ENCODE measurements at regions not wholly inside any gene's neighbourhood (a gene's known extent, or its start where the extent isn't known, plus 50 kb on each side); places are given as distances from the start of the nearest gene placed in this dataset.

GRCh38 chr16:51497541-51498211 is 346.6 kb upstream of the SALL1 start:
- TF ChIP-seq CTCF (IDR thresholded peaks at IDR 0.05), result no peak
- no peak for DNase-seq (ENCODE audit: low spot score)
- H3K4me3 ChIP-seq, result no peak overlapping the region

GRCh38 chr16:51490866-51491265 is 339.8 kb upstream of the SALL1 start:
- no peak for TF ChIP-seq CTCF (IDR thresholded peaks at IDR 0.05)
- no peak for DNase-seq (ENCODE audit: low spot score)
- H3K4me1 ChIP-seq, result no peaks in the 10 kb centered on the region
- no peaks in the 10 kb centered on the region for H3K9me3 ChIP-seq
- no peaks in the 10 kb centered on the region for H3K27me3 ChIP-seq
- no peaks in the 10 kb centered on the region for H3K36me3 ChIP-seq
- no peak overlapping the region for H3K27ac ChIP-seq
- no peak overlapping the region for H3K4me3 ChIP-seq

More at GRCh38 chr16:51497541-51498211, 346.6 kb upstream of the SALL1 start:
- H3K27ac ChIP-seq, result no peak overlapping the region
- no peaks in the 10 kb centered on the region for H3K4me1 ChIP-seq
- no peaks in the 10 kb centered on the region for H3K27me3 ChIP-seq
- H3K9me3 ChIP-seq, result peaks cover 0 to 8% of the 10 kb centered on the region in 2 donors
- no peaks in the 10 kb centered on the region for H3K36me3 ChIP-seq

GRCh38 chr16:51487880-51488279 is 336.8 kb upstream of the SALL1 start:
- Histone ChIP-seq H3K27ac (no peak overlapping the region), H3K4me3 (no peak overlapping the region), H3K36me3 (no peaks in the 10 kb centered on the region), H3K27me3 (no peaks in the 10 kb centered on the region), H3K4me1 (no peaks in the 10 kb centered on the region), H3K9me3 (no peaks in the 10 kb centered on the region)
- no peak for DNase-seq (ENCODE audit: low spot score)
- TF ChIP-seq CTCF (IDR thresholded peaks at IDR 0.05), result no peak

GRCh38 chr16:51474414-51475091 is 323.5 kb upstream of the SALL1 start:
- no peak for DNase-seq (ENCODE audit: low spot score)
- peaks cover 0 to 12% of the 10 kb centered on the region in 2 donors for H3K9me3 ChIP-seq
- H3K4me1 ChIP-seq, result no peaks in the 10 kb centered on the region
- H3K36me3 ChIP-seq, result no peaks in the 10 kb centered on the region
- no peak for TF ChIP-seq CTCF (IDR thresholded peaks at IDR 0.05)
- no peak overlapping the region for H3K4me3 ChIP-seq
- H3K27ac ChIP-seq, result no peak overlapping the region
- no peaks in the 10 kb centered on the region for H3K27me3 ChIP-seq

GRCh38 chr16:51473091-51473490 is 322.0 kb upstream of the SALL1 start:
- Histone ChIP-seq H3K4me3 (no peak overlapping the region), H3K27ac (no peak overlapping the region), H3K36me3 (no peaks in the 10 kb centered on the region), H3K4me1 (no peaks in the 10 kb centered on the region), H3K9me3 (peaks cover 0 to 12% of the 10 kb centered on the region in 2 donors), H3K27me3 (no peaks in the 10 kb centered on the region)
- no peak for DNase-seq (ENCODE audit: low spot score)
- no peak for TF ChIP-seq CTCF (IDR thresholded peaks at IDR 0.05)
